Right lobe of liver (tissue), 6 donors: ENCODE measurements at regions not wholly inside any gene's neighbourhood (a gene's known extent, or its start where the extent isn't known, plus 50 kb on each side); places are given as distances from the start of the nearest gene placed in this dataset.

Source experiments
- ATAC-seq, 4 donors: fragments of 200-7000 bp; cut with Tn5 transposase; one replicate each; pipeline ENCODE4 v1.9.1; 2020; ENCODE audit warnings: mild to moderate bottlenecking in 4 of 4, moderate library complexity in 4 of 4
- DNase-seq, 3 donors: peaks; one replicate each; pipeline ENCODE4 v3.0.0-alpha.2; 2020
- H3K27ac ChIP-seq, 3 donors: fragments of 200-600 bp; one replicate each; pipeline ENCODE4 v1.8.0; 2022
- H3K27me3 ChIP-seq, 2 donors: fragments of 200-600 bp; one replicate each; pipeline ENCODE4 v1.8.0; 2022
- H3K36me3 ChIP-seq, 4 donors: fragments of 200-600 bp; sonication (generic) in 1 of 4; one replicate each; pipeline versions ENCODE4 v1.5.1 to v1.8.0; 2017 to 2022; ENCODE audit warnings: control low read depth in 1 of 4
- H3K4me1 ChIP-seq, 4 donors: fragments of 200-600 bp; sonication (generic) in 1 of 4; one replicate each; pipeline versions ENCODE4 v1.5.1 to v1.8.0; 2017 to 2022; ENCODE audit warnings: control low read depth in 1 of 4
- H3K4me3 ChIP-seq, 3 donors: fragments of 200-600 bp; one replicate each; pipeline ENCODE4 v1.8.0; 2022
- H3K9me3 ChIP-seq, 4 donors: fragments of 200-600 bp; sonication (generic) in 1 of 4; one replicate each; pipeline versions ENCODE4 v1.5.1 to v1.8.0; 2017 to 2022; ENCODE audit warnings: control low read depth in 1 of 4
- CTCF ChIP-seq, 4 donors: fragments of 200-600 bp in 3 of 4; fragments of 450-650 bp in 1 of 4; IDR thresholded peaks; one replicate each; pipeline versions ENCODE4 v1.5.1 to v1.8.0; 2016 to 2022; ENCODE audit warnings: antibody characterized with exemption in 4 of 4, mild to moderate bottlenecking in 2 of 4
- POLR2A ChIP-seq: fragments of 450-650 bp; IDR thresholded peaks from one replicate; pipeline ENCODE4 v1.6.1; 2017; ENCODE audit warnings: antibody characterized with exemption, mild to moderate bottlenecking
- WGBS: methylation state at CpG from one replicate; pipeline ENCODE4 v1.1.6; 2018; ENCODE audit warnings: low coverage, low lambda C conversion rate; ENCODE audit not compliant: insufficient coverage; ENCODE audit errors: missing lambda C conversion rate; 5-methylcytosine and 5-hydroxymethylcytosine counted together
- intact Hi-C, 2 donors: fragments of 100-400 bp; cut with DNase I; formaldehyde crosslinking; loops; one replicate each; pipeline versions ENCODE4 v1.11.2 to v1.14.1; 2022
- donor health status: DM: no; HTN: yes; CAD: no.
- donor health status: DM: no; HTN: no; CAD: no.
- donor health status: DM: no; HTN: no; CAD: no.
- donor health status: DM: no; HTN: yes; CAD: no.
- donor health status: DM: no; HTN: yes; CAD: no.

- no peak overlapping the region for H3K4me3 ChIP-seq
- no peak for ATAC-seq
- 72% methylated on average over 5 of the region's 5 CpGs for WGBS
Observed at GRCh38 chr4:138446456-138446855, 204.3 kb upstream of the SLC7A11 start.

GRCh38 chr4:138445098-138445497 is 202.9 kb upstream of the SLC7A11 start:
- intact Hi-C loops: no loop called here
- no peak for ATAC-seq
- no peak overlapping the region for H3K27ac ChIP-seq
- no peak for DNase-seq
- WGBS: 43% methylated on average over 3 of the region's 3 CpGs
- no peaks in the 10 kb centered on the region for H3K36me3 ChIP-seq
- H3K4me3 ChIP-seq: no peak overlapping the region
- no peaks in the 10 kb centered on the region for H3K9me3 ChIP-seq
- TF ChIP-seq POLR2A (no peak), CTCF (IDR thresholded peaks at IDR 0.05) (no peak)
- no peaks in the 10 kb centered on the region for H3K4me1 ChIP-seq
- H3K27me3 ChIP-seq: no peaks in the 10 kb centered on the region

More at GRCh38 chr4:138446456-138446855, 204.3 kb upstream of the SLC7A11 start:
- intact Hi-C loops: no loop called here
- DNase-seq: no peak
- no peaks in the 10 kb centered on the region for H3K27me3 ChIP-seq
- H3K4me1 ChIP-seq: no peaks in the 10 kb centered on the region
- TF ChIP-seq POLR2A: no peak
- no peak for TF ChIP-seq CTCF (IDR thresholded peaks at IDR 0.05)
- H3K9me3 ChIP-seq: no peaks in the 10 kb centered on the region
- no peak overlapping the region for H3K27ac ChIP-seq
- no peaks in the 10 kb centered on the region for H3K36me3 ChIP-seq

- Histone ChIP-seq H3K9me3 (no peaks in the 10 kb centered on the region), H3K27me3 (no peaks in the 10 kb centered on the region), H3K4me1 (no peaks in the 10 kb centered on the region), H3K4me3 (no peak overlapping the region), H3K36me3 (no peaks in the 10 kb centered on the region), H3K27ac (no peak overlapping the region)
- 69% methylated on average over 2 of the region's 2 CpGs for WGBS
- TF ChIP-seq POLR2A: no peak
- TF ChIP-seq CTCF (IDR thresholded peaks at IDR 0.05): no peak
- intact Hi-C loops: no loop called here
- no peak for ATAC-seq
- no peak for DNase-seq
Observed at GRCh38 chr4:138444260-138444659, 202.1 kb upstream of the SLC7A11 start.

GRCh38 chr4:138439143-138439581 is 197.0 kb upstream of the SLC7A11 start:
- Histone ChIP-seq H3K27ac (no peak overlapping the region), H3K4me3 (no peak overlapping the region), H3K27me3 (no peaks in the 10 kb centered on the region), H3K4me1 (no peaks in the 10 kb centered on the region), H3K36me3 (no peaks in the 10 kb centered on the region), H3K9me3 (no peaks in the 10 kb centered on the region)
- 50% methylated on average over 5 of the region's 5 CpGs for WGBS
- DNase-seq (no peak), ATAC-seq (no peak)
- intact Hi-C loops: no loop called here
- TF ChIP-seq CTCF (IDR thresholded peaks at IDR 0.05) (no peak), POLR2A (no peak)

GRCh38 chr4:138438608-138439007 is 196.5 kb upstream of the SLC7A11 start:
- ATAC-seq: no peak

More at GRCh38 chr4:138438608-138439007, 196.5 kb upstream of the SLC7A11 start:
- Histone ChIP-seq H3K36me3 (no peaks in the 10 kb centered on the region), H3K4me3 (no peak overlapping the region), H3K27me3 (no peaks in the 10 kb centered on the region), H3K27ac (no peak overlapping the region), H3K9me3 (peaks cover 0 to 3% (median 0%) of the 10 kb centered on the region in 4 donors), H3K4me1 (no peaks in the 10 kb centered on the region)
- DNase-seq: no peak
- TF ChIP-seq CTCF (IDR thresholded peaks at IDR 0.05): no peak
- TF ChIP-seq POLR2A: no peak
- intact Hi-C loops: no loop called here
